ENCODE measurements at regions not wholly inside any gene's neighbourhood (a gene's known extent, or its start where the extent isn't known, plus 50 kb on each side); places are given as distances from the start of the nearest gene placed in this dataset.

GRCh38 chr7:131261476-131261994 lies 66.1 kb upstream of the MKLN1 start:
- TF ChIP-seq CTCF (IDR thresholded peaks at IDR 0.05 in 4 of 5, conservative IDR thresholded peaks at IDR 0.05 in 1 of 5) (no peak), POLR2A (IDR thresholded peaks at IDR 0.05) (no peak)

All from gastrocnemius medialis (tissue), 4 donors.